IMR-90 (cell line): ENCODE measurements at regions not wholly inside any gene's neighbourhood (a gene's known extent, or its start where the extent isn't known, plus 50 kb on each side); places are given as distances from the start of the nearest gene placed in this dataset.

Experiments used
- ATAC-seq: fragments of 200-7000 bp; cut with Tn5 transposase; 2 replicates; pipeline ENCODE4 v1.9.1; 2020; ENCODE audit warnings: low read depth, mild to moderate bottlenecking, moderate library complexity
- BruUV-seq: library from RNA; stranded (reverse); fragments of 400-500 nt; replicated peaks from 2 replicates; lab custom pipeline; 2021; lab: Mats Ljungman, UMichigan
- CTCF ChIA-PET: fragments of 300-600 bp; formaldehyde crosslinking; extraction: SDS; loops from one replicate; lab custom pipeline; 2021; ENCODE audit warnings: antibody characterized with exemption; lab: Yijun Ruan, JAX
- POLR2A ChIA-PET: fragments of 300-600 bp; sonication (Branson Sonifier 250); formaldehyde crosslinking; loops from one replicate; lab custom pipeline; 2022; ENCODE audit warnings: antibody characterized with exemption; ENCODE audit not compliant: unreplicated experiment; lab: Charles Lee
- DNase-seq: peaks from one replicate; pipeline ENCODE4 v3.0.0; 2013
- H2AFZ ChIP-seq: replicated peaks from 2 replicates; pipeline ENCODE3; 2013; ENCODE audit warnings: low read length, mild to moderate bottlenecking; ENCODE audit not compliant: poor library complexity
- H2AK5ac ChIP-seq: 2 replicates; pipeline ENCODE4 v1.6.1; 2013; ENCODE audit warnings: low read depth, low read length, inconsistent platforms
- H2AK9ac ChIP-seq: replicated peaks from 2 replicates; pipeline ENCODE3; 2013; ENCODE audit warnings: mild to moderate bottlenecking, low read depth, low read length, moderate library complexity; ENCODE audit not compliant: poor library complexity
- H2BK120ac ChIP-seq: 2 replicates; pipeline ENCODE4 v1.6.1; 2013; ENCODE audit warnings: low read depth, low read length, inconsistent platforms
- H2BK15ac ChIP-seq: 3 replicates; pipeline ENCODE4 v1.6.1; 2013; ENCODE audit warnings: low read depth, low read length, inconsistent platforms
- H2BK20ac ChIP-seq: 2 replicates; pipeline ENCODE4 v1.6.1; 2013; ENCODE audit warnings: low read depth, mild to moderate bottlenecking, inconsistent platforms, low read length, moderate library complexity
- H2BK5ac ChIP-seq: 2 replicates; pipeline ENCODE4 v1.6.1; 2013; ENCODE audit warnings: mild to moderate bottlenecking, low read depth, low read length, inconsistent platforms; ENCODE audit not compliant: poor library complexity, severe bottlenecking
- H3K14ac ChIP-seq: replicated peaks from 2 replicates; pipeline ENCODE4 v1.6.1; 2013; ENCODE audit warnings: low read depth, low read length, inconsistent platforms
- H3K18ac ChIP-seq: 2 replicates; pipeline ENCODE4 v1.6.1; 2013; ENCODE audit warnings: low read depth, low read length, control low read depth
- H3K23ac ChIP-seq: 2 replicates; pipeline ENCODE4 v1.6.1; 2013; ENCODE audit warnings: low read depth, low read length, inconsistent platforms
- H3K27ac ChIP-seq: 2 replicates; pipeline ENCODE4 v1.5.1; 2013; ENCODE audit warnings: mild to moderate bottlenecking, control low read depth, low read length; ENCODE audit not compliant: insufficient read depth
- H3K27me3 ChIP-seq: 2 replicates; pipeline ENCODE4 v1.6.1; 2013; ENCODE audit warnings: low read length; ENCODE audit not compliant: control insufficient read depth, insufficient read depth
- H3K36me3 ChIP-seq: 2 replicates; pipeline ENCODE4 v1.6.1; 2013; ENCODE audit warnings: low read length, mixed read lengths; ENCODE audit not compliant: control insufficient read depth, insufficient read depth
- H3K4ac ChIP-seq: 2 replicates; pipeline ENCODE4 v1.6.1; 2013; ENCODE audit warnings: low read depth, low read length, inconsistent platforms
- H3K4me1 ChIP-seq: 2 replicates; pipeline ENCODE4 v1.6.1; 2013; ENCODE audit warnings: low read length, mixed read lengths; ENCODE audit not compliant: control insufficient read depth, insufficient read depth
- H3K4me2 ChIP-seq: 2 replicates; pipeline ENCODE4 v1.6.1; 2013; ENCODE audit warnings: low read depth, mild to moderate bottlenecking, control low read depth, low read length, moderate library complexity
- H3K4me3 ChIP-seq: 2 replicates; pipeline ENCODE4 v1.5.1; 2013; ENCODE audit warnings: low read depth, mild to moderate bottlenecking, control low read depth, low read length, moderate library complexity; ENCODE audit not compliant: insufficient read depth
- H3K56ac ChIP-seq: 2 replicates; pipeline ENCODE4 v1.6.1; 2013; ENCODE audit warnings: low read length, inconsistent platforms; ENCODE audit not compliant: insufficient read depth; ENCODE audit errors: extremely low read depth
- H3K79me1 ChIP-seq, 2 experiments: 2 replicates each; pipeline ENCODE4 v1.6.1; 2013; ENCODE audit warnings: low read length in 2 of 2, inconsistent platforms in 1 of 2, low read depth in 1 of 2
- H3K9ac ChIP-seq: 2 replicates; pipeline ENCODE4 v1.6.1; 2013; ENCODE audit warnings: low read depth, low read length, control low read depth
- H3K9me1 ChIP-seq: 2 replicates; pipeline ENCODE4 v1.6.1; 2013; ENCODE audit warnings: low read length, inconsistent platforms; ENCODE audit not compliant: insufficient read depth
- H3K9me3 ChIP-seq: 2 replicates; pipeline ENCODE4 v1.6.1; 2013; ENCODE audit warnings: low read length; ENCODE audit not compliant: control insufficient read depth, insufficient read depth
- H4K20me1 ChIP-seq: 2 replicates; pipeline ENCODE4 v1.6.1; 2013; ENCODE audit warnings: low read length, inconsistent platforms; ENCODE audit not compliant: insufficient read depth
- H4K5ac ChIP-seq: 2 replicates; pipeline ENCODE4 v1.6.1; 2013; ENCODE audit warnings: mild to moderate bottlenecking, low read depth, low read length, control low read depth
- H4K8ac ChIP-seq, 2 experiments: 2 replicates each; pipeline ENCODE4 v1.6.1; 2013; ENCODE audit warnings: low read depth in 2 of 2, low read length in 2 of 2, control low read depth in 1 of 2, inconsistent platforms in 1 of 2
- H4K91ac ChIP-seq: 2 replicates; pipeline ENCODE4 v1.6.1; 2013; ENCODE audit warnings: low read depth, low read length, inconsistent platforms; ENCODE audit not compliant: insufficient read depth
- FOS ChIP-seq: fragments of 150-350 bp; IDR thresholded peaks from 2 replicates; pipeline ENCODE4 v1.6.1; 2016; ENCODE audit warnings: low read depth, low read length
- RAD21 ChIP-seq: IDR thresholded peaks from 2 replicates; pipeline ENCODE4 v1.6.1; 2012; ENCODE audit warnings: low read length, improper control_type of control experiment
- SMC3 ChIP-seq: fragments of 150-350 bp; IDR thresholded peaks from 2 replicates; pipeline ENCODE4 v1.6.1; 2016; ENCODE audit warnings: low read depth, mild to moderate bottlenecking, antibody characterized with exemption, low read length, moderate library complexity
- WGBS, 2 experiments: methylation state at CpG; one replicate each; pipeline versions ENCODE4 v1.1.5 to v1.1.7; 2013; ENCODE audit warnings: missing lambda C conversion rate in 2 of 2; ENCODE audit not compliant: insufficient read length in 1 of 2; ENCODE audit errors: extremely low coverage in 2 of 2; 5-methylcytosine and 5-hydroxymethylcytosine counted together
- dilution Hi-C: fragments of 300-500 bp; cut with HindIII; formaldehyde crosslinking; loops from one replicate; pipeline ENCODE4 v1.14.3; 2018; ENCODE audit warnings: low sequenced_read_pairs; ENCODE audit not compliant: unreplicated experiment
- in situ Hi-C: fragments of 300-500 bp; cut with MboI; formaldehyde crosslinking; loops from 3 replicates; pipeline ENCODE4 v1.14.3; 2019; ENCODE audit warnings: low sequenced_read_pairs, inconsistent platforms, mixed read lengths
- intact Hi-C: fragments of 100-400 bp; cut with micrococcal nuclease; formaldehyde crosslinking; loops from 2 replicates; pipeline ENCODE4 v1.10.0; 2022

DNA sequence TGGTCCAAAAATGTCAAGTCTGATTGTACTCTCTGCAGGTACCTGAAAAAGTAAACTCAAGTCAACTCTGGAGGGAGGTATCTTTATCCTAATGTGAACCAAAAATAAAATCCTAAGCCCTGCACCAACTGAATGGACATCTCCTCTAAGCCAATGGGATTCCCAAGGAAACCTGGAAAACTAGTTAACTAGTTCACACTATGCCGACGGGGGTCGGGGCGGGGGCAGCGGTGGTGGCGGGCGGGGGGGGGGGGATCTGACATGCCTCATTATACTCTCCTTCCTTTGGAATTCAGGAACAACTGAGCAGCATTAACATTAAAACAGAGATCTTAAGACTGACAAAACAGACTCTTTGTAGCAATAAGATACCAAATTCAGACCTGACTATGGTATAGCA lies 452.6 kb upstream of the CAMK1G start:
- intact Hi-C loops (no loop called here), in situ Hi-C loops (no loop called here), dilution Hi-C loops (no loop called here)
- ChIA-PET CTCF (no interaction called here), POLR2A (no interaction called here)
- Histone ChIP-seq H3K36me3 (no peaks in the 10 kb centered on the region), H3K9me1 (no peaks in the 10 kb centered on the region), H2AK9ac (no peak overlapping the region), H3K14ac (no peak overlapping the region), H3K4me3 (no peak overlapping the region), H3K4ac (no peak overlapping the region), H3K23ac (no peak overlapping the region), H2AFZ (no peak overlapping the region), H4K8ac (no peak overlapping the region), H3K79me1 (no peaks in the 10 kb centered on the region), H2BK120ac (no peak overlapping the region), H3K4me2 (no peak overlapping the region), H3K27me3 (no peaks in the 10 kb centered on the region), H2BK20ac (no peak overlapping the region), H2BK15ac (no peak overlapping the region), H3K4me1 (no peaks in the 10 kb centered on the region), H4K91ac (no peak overlapping the region), H2AK5ac (no peak overlapping the region), H3K56ac (no peak overlapping the region), H3K9me3 (peaks cover 4% of the 10 kb centered on the region; the same call in 1 of the 2 replicates), H4K5ac (no peak overlapping the region), H3K27ac (no peak overlapping the region), H2BK5ac (no peak overlapping the region), H3K9ac (no peak overlapping the region), H4K20me1 (no peaks in the 10 kb centered on the region), H3K18ac (no peak overlapping the region)
- no CpG with 5 or more reads among the region's 7 CpGs for WGBS, 2 experiments
- DNase-seq (no peak), ATAC-seq (no peak)
- no TSS peak for BruUV-seq
- no peak for TF ChIP-seq FOS
- TF ChIP-seq RAD21: no peak
- no peak for TF ChIP-seq SMC3
